Fibroblast of lung (primary cell): ENCODE measurements at regions not wholly inside any gene's neighbourhood (a gene's known extent, or its start where the extent isn't known, plus 50 kb on each side); places are given as distances from the start of the nearest gene placed in this dataset.

Experiments used
- DNase-seq, 2 donors: peaks; one replicate each; pipeline versions ENCODE4 v3.0.0 to v3.0.0-alpha.2; 2010; ENCODE audit warnings: low read depth in 2 of 2
- H2AFZ ChIP-seq: 2 replicates; pipeline ENCODE4 v1.5.1; 2012; ENCODE audit warnings: low read length, control low read depth, inconsistent platforms
- H3K27ac ChIP-seq: 2 replicates; pipeline ENCODE4 v1.5.1; 2011; ENCODE audit warnings: low read length, control low read depth; ENCODE audit not compliant: insufficient read depth
- H3K27me3 ChIP-seq: 2 replicates; pipeline ENCODE4 v1.5.1; 2011; ENCODE audit warnings: mild to moderate bottlenecking, low read length; ENCODE audit not compliant: control insufficient read depth, insufficient read depth
- H3K36me3 ChIP-seq: 2 replicates; pipeline ENCODE4 v1.5.1; 2011; ENCODE audit warnings: low read length; ENCODE audit not compliant: control insufficient read depth, insufficient read depth
- H3K4me1 ChIP-seq: 2 replicates; pipeline ENCODE4 v1.5.1; 2011; ENCODE audit warnings: low read length; ENCODE audit not compliant: control insufficient read depth, insufficient read depth; ENCODE audit errors: extremely low read depth
- H3K4me2 ChIP-seq: 2 replicates; pipeline ENCODE4 v1.5.1; 2011; ENCODE audit warnings: low read length, control low read depth; ENCODE audit not compliant: insufficient read depth; ENCODE audit errors: extremely low read depth
- H3K4me3 ChIP-seq, 4 experiments: fragments of 200-600 bp in 1 of 4; sonication (generic) in 1 of 4; replicated peaks in 1 of 4; 2 replicates each; pipeline ENCODE4 v1.5.1; 2011 to 2016; ENCODE audit warnings: low read length in 4 of 4, low read depth in 3 of 4, mild to moderate bottlenecking in 3 of 4, control low read depth in 2 of 4, inconsistent platforms in 1 of 4, mixed read lengths in 1 of 4; ENCODE audit not compliant: insufficient read depth in 1 of 4; ENCODE audit errors: control extremely low read depth in 1 of 4
- H3K79me2 ChIP-seq: 2 replicates; pipeline ENCODE4 v1.5.1; 2012; ENCODE audit warnings: mild to moderate bottlenecking, low read length, inconsistent platforms; ENCODE audit not compliant: control insufficient read depth, insufficient read depth
- H3K9ac ChIP-seq: 2 replicates; pipeline ENCODE4 v1.5.1; 2011; ENCODE audit warnings: mild to moderate bottlenecking, low read length, control low read depth; ENCODE audit not compliant: insufficient read depth
- H3K9me3 ChIP-seq: 2 replicates; pipeline ENCODE4 v1.5.1; 2012; ENCODE audit warnings: low read depth, low read length; ENCODE audit not compliant: control insufficient read depth, insufficient read depth
- H4K20me1 ChIP-seq: 2 replicates; pipeline ENCODE4 v1.5.1; 2011; ENCODE audit warnings: low read length; ENCODE audit not compliant: control insufficient read depth, insufficient read depth; ENCODE audit errors: extremely low read depth
- CTCF ChIP-seq, 2 donors: IDR thresholded peaks in 1 of 2; conservative IDR thresholded peaks in 1 of 2; 1 replicate in 1 of 2; 2 replicates in 1 of 2; pipeline ENCODE4 v1.5.1; 2011 to 2012; ENCODE audit warnings: low read length in 2 of 2, control low read depth in 1 of 2, inconsistent platforms in 1 of 2, low read depth in 1 of 2, mild to moderate bottlenecking in 1 of 2
- EZH2 ChIP-seq: IDR thresholded peaks from 2 replicates; pipeline ENCODE4 v1.5.1; 2012; ENCODE audit warnings: low read length, control low read depth, mild to moderate bottlenecking; ENCODE audit errors: missing control alignments

- TF ChIP-seq EZH2 (no peak), CTCF (conservative IDR thresholded peaks at IDR 0.05 in 1 of 2, IDR thresholded peaks at IDR 0.05 in 1 of 2; ENCODE audit: low read depth in 1 of 2, low read length in 2 of 2) (no peak)
- Histone ChIP-seq H3K4me1 (no peaks in the 10 kb centered on the region), H4K20me1 (no peaks in the 10 kb centered on the region), H2AFZ (no peak overlapping the region), H3K4me2 (no peak overlapping the region), H3K9ac (no peak overlapping the region), H3K79me2 (no peaks in the 10 kb centered on the region), H3K27ac (no peak overlapping the region), H3K4me3 (no peak overlapping the region), H3K27me3 (no peaks in the 10 kb centered on the region), H3K36me3 (no peaks in the 10 kb centered on the region), H3K9me3 (no peaks in the 10 kb centered on the region)
- no peak for DNase-seq
Observed at GRCh38 chr9:95587021-95587964, 70.5 kb upstream of the PTCH1 start.

DNA sequence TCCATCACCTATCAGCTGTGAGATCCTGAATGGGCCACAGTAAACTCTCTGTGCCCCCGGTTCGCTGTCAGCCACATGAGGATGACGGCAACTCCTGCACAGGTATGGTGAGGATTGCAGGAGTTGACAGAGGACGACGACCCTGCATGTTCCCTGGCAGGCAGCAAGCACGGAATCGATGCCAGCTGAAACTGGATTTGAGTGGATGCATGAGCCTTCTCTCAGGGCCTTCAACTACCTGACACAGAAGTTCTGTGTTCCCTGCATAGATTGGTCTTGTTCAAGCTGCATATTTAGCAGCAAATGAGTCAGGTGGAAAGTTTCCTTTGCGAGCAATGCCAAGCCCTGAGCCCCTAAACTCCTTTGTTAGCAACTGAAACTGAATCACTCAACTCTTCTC lies 69.6 kb upstream of the PTCH1 start:
- no peak overlapping the region for H2AFZ ChIP-seq
- DNase-seq, result no peak
- H3K36me3 ChIP-seq, result no peaks in the 10 kb centered on the region
- H3K9me3 ChIP-seq, result no peaks in the 10 kb centered on the region
- no peak overlapping the region for H3K27ac ChIP-seq
- H3K4me1 ChIP-seq, result no peaks in the 10 kb centered on the region
- H3K27me3 ChIP-seq, result no peaks in the 10 kb centered on the region
- H4K20me1 ChIP-seq, result no peaks in the 10 kb centered on the region
- no peak overlapping the region for H3K4me3 ChIP-seq
- no peaks in the 10 kb centered on the region for H3K79me2 ChIP-seq
- H3K4me2 ChIP-seq, result no peak overlapping the region
- TF ChIP-seq CTCF (conservative IDR thresholded peaks at IDR 0.05 in 1 of 2, IDR thresholded peaks at IDR 0.05 in 1 of 2; ENCODE audit: low read depth in 1 of 2, low read length in 2 of 2) (no peak), EZH2 (no peak)
- H3K9ac ChIP-seq, result no peak overlapping the region

- DNase-seq, result no peak
- H3K4me3 ChIP-seq, result no peak overlapping the region
- H3K9ac ChIP-seq, result no peak overlapping the region
- TF ChIP-seq EZH2, result no peak
- no peak for TF ChIP-seq CTCF (conservative IDR thresholded peaks at IDR 0.05 in 1 of 2, IDR thresholded peaks at IDR 0.05 in 1 of 2; ENCODE audit: low read depth in 1 of 2, low read length in 2 of 2)
- no peaks in the 10 kb centered on the region for H4K20me1 ChIP-seq
- H3K27ac ChIP-seq, result no peak overlapping the region
- H3K4me1 ChIP-seq, result no peaks in the 10 kb centered on the region
- no peak overlapping the region for H3K4me2 ChIP-seq
- H3K79me2 ChIP-seq, result no peaks in the 10 kb centered on the region
- H3K36me3 ChIP-seq, result no peaks in the 10 kb centered on the region
- no peaks in the 10 kb centered on the region for H3K9me3 ChIP-seq
- no peak overlapping the region for H2AFZ ChIP-seq
- no peaks in the 10 kb centered on the region for H3K27me3 ChIP-seq
Observed at GRCh38 chr9:95585824-95586223, 69.1 kb upstream of the PTCH1 start.
